Tibial nerve (tissue), 4 donors: ENCODE measurements at regions not wholly inside any gene's neighbourhood (a gene's known extent, or its start where the extent isn't known, plus 50 kb on each side); places are given as distances from the start of the nearest gene placed in this dataset.

ENCODE experiments used
- DNase-seq, 2 donors: peaks; one replicate each; pipeline ENCODE4 v3.0.0-alpha.2; 2019; ENCODE audit warnings: low spot score in 2 of 2
- H3K27ac ChIP-seq, 4 donors: fragments of 200-600 bp; sonication (generic) in 3 of 4; one replicate each; pipeline ENCODE4 v1.5.1; 2017 to 2019; ENCODE audit warnings: mild to moderate bottlenecking in 1 of 4
- H3K27me3 ChIP-seq, 2 donors: fragments of 200-600 bp; sonication (generic) in 1 of 2; one replicate each; pipeline versions ENCODE4 v1.5.1 to v1.6.0; 2017 to 2019
- H3K36me3 ChIP-seq, 3 donors: fragments of 200-600 bp; sonication (generic); one replicate each; pipeline ENCODE4 v1.5.1; 2018 to 2019
- H3K4me1 ChIP-seq, 4 donors: fragments of 200-600 bp; sonication (generic) in 3 of 4; one replicate each; pipeline ENCODE4 v1.5.1; 2017 to 2019
- H3K4me3 ChIP-seq, 4 donors: fragments of 200-600 bp; sonication (generic) in 3 of 4; one replicate each; pipeline ENCODE4 v1.5.1; 2017 to 2019; ENCODE audit warnings: mild to moderate bottlenecking in 1 of 4, moderate library complexity in 1 of 4
- H3K9me3 ChIP-seq, 4 donors: fragments of 200-600 bp; sonication (generic) in 3 of 4; one replicate each; pipeline ENCODE4 v1.5.1; 2017 to 2019
- CTCF ChIP-seq, 5 experiments: fragments of 200-600 bp in 3 of 5; fragments of 450-650 bp in 2 of 5; sonication (generic) in 3 of 5; IDR thresholded peaks; one replicate each; pipeline ENCODE4 v1.5.1; 2016 to 2019; ENCODE audit warnings: antibody characterized with exemption in 5 of 5, mild to moderate bottlenecking in 3 of 5, moderate library complexity in 2 of 5
- EP300 ChIP-seq, 2 donors: sonication (generic); formaldehyde crosslinking; IDR thresholded peaks; one replicate each; pipeline ENCODE4 v1.6.1; 2017; ENCODE audit warnings: antibody characterized with exemption in 2 of 2, mild to moderate bottlenecking in 1 of 2
- POLR2A ChIP-seq, 2 donors: fragments of 450-650 bp; IDR thresholded peaks; one replicate each; pipeline ENCODE4 v1.6.1; 2017; ENCODE audit warnings: antibody characterized with exemption in 2 of 2, mild to moderate bottlenecking in 2 of 2, moderate library complexity in 2 of 2
- WGBS, 2 donors: methylation state at CpG; one replicate each; pipeline ENCODE4 v1.1.5; 2018; 5-methylcytosine and 5-hydroxymethylcytosine counted together

- 29 to 47% methylated on average over 1 of the region's 1 CpG for WGBS, 2 donors
- DNase-seq: no peak
- H3K36me3 ChIP-seq: no peaks in the 10 kb centered on the region
- H3K9me3 ChIP-seq: no peaks in the 10 kb centered on the region
- no peaks in the 10 kb centered on the region for H3K4me1 ChIP-seq
- TF ChIP-seq CTCF (IDR thresholded peaks at IDR 0.05) (no peak), POLR2A (IDR thresholded peaks at IDR 0.05) (no peak), EP300 (IDR thresholded peaks at IDR 0.05) (no peak)
- H3K4me3 ChIP-seq: no peak overlapping the region
- no peaks in the 10 kb centered on the region for H3K27me3 ChIP-seq
- no peak overlapping the region for H3K27ac ChIP-seq
Measured at GRCh38 chr5:164563370-164563769, 1058.0 kb downstream of the MAT2B start.

GRCh38 chr5:164573397-164573796, 1068.0 kb downstream of the MAT2B start:
- WGBS, 2 donors: 41 to 51% methylated on average over 2 of the region's 2 CpGs
- H3K4me1 ChIP-seq: no peaks in the 10 kb centered on the region
- no peak overlapping the region for H3K4me3 ChIP-seq
- TF ChIP-seq POLR2A (IDR thresholded peaks at IDR 0.05) (no peak), CTCF (IDR thresholded peaks at IDR 0.05) (no peak), EP300 (IDR thresholded peaks at IDR 0.05) (no peak)
- H3K36me3 ChIP-seq: no peaks in the 10 kb centered on the region
- no peak for DNase-seq
- H3K27ac ChIP-seq: no peak overlapping the region
- H3K27me3 ChIP-seq: no peaks in the 10 kb centered on the region
- no peaks in the 10 kb centered on the region for H3K9me3 ChIP-seq

GRCh38 chr5:164577201-164577600, 1071.8 kb downstream of the MAT2B start:
- no peak overlapping the region for H3K27ac ChIP-seq
- no peak for DNase-seq
- H3K4me1 ChIP-seq: no peaks in the 10 kb centered on the region
- no peaks in the 10 kb centered on the region for H3K36me3 ChIP-seq
- WGBS, 2 donors: 65 to 68% methylated on average over 2 of the region's 2 CpGs
- H3K4me3 ChIP-seq: no peak overlapping the region
- no peaks in the 10 kb centered on the region for H3K9me3 ChIP-seq
- TF ChIP-seq CTCF (IDR thresholded peaks at IDR 0.05) (no peak), POLR2A (IDR thresholded peaks at IDR 0.05) (no peak), EP300 (IDR thresholded peaks at IDR 0.05) (no peak)
- no peaks in the 10 kb centered on the region for H3K27me3 ChIP-seq

- no peak for DNase-seq
- H3K4me1 ChIP-seq: no peaks in the 10 kb centered on the region
- no peaks in the 10 kb centered on the region for H3K27me3 ChIP-seq
- no peak for TF ChIP-seq CTCF (IDR thresholded peaks at IDR 0.05)
- no peak for TF ChIP-seq EP300 (IDR thresholded peaks at IDR 0.05)
- no peak for TF ChIP-seq POLR2A (IDR thresholded peaks at IDR 0.05)
- H3K4me3 ChIP-seq: no peak overlapping the region
- H3K27ac ChIP-seq: no peak overlapping the region
- WGBS, 2 donors: 16 to 17% methylated on average over 2 of the region's 2 CpGs
- no peaks in the 10 kb centered on the region for H3K36me3 ChIP-seq
- no peaks in the 10 kb centered on the region for H3K9me3 ChIP-seq
Measured at GRCh38 chr5:164577742-164578141, 1072.3 kb downstream of the MAT2B start.

- no peak overlapping the region for H3K4me3 ChIP-seq
- H3K27ac ChIP-seq: no peak overlapping the region
- H3K9me3 ChIP-seq: no peaks in the 10 kb centered on the region
- WGBS, 2 donors: 84 to 86% methylated on average over 5 of the region's 5 CpGs
- H3K36me3 ChIP-seq: no peaks in the 10 kb centered on the region
- no peak for TF ChIP-seq POLR2A (IDR thresholded peaks at IDR 0.05)
- no peak for TF ChIP-seq CTCF (IDR thresholded peaks at IDR 0.05)
- no peak for TF ChIP-seq EP300 (IDR thresholded peaks at IDR 0.05)
- no peaks in the 10 kb centered on the region for H3K27me3 ChIP-seq
- no peak for DNase-seq
- no peaks in the 10 kb centered on the region for H3K4me1 ChIP-seq
Measured at GRCh38 chr5:164578401-164578800, 1073.0 kb downstream of the MAT2B start.
